Stimulated activated CD8-positive, alpha-beta memory T cell treated with anti-CD3 and anti-CD28 coated beads, Interleukin-15, amount 100 ng/mL, for 1 hour (primary cell): ENCODE measurements at regions not wholly inside any gene's neighbourhood (a gene's known extent, or its start where the extent isn't known, plus 50 kb on each side); places are given as distances from the start of the nearest gene placed in this dataset.

ENCODE experiments used
- DNase-seq: peaks from one replicate; pipeline ENCODE4 v3.0.0-alpha.2; 2020; ENCODE audit warnings: low read depth

DNA sequence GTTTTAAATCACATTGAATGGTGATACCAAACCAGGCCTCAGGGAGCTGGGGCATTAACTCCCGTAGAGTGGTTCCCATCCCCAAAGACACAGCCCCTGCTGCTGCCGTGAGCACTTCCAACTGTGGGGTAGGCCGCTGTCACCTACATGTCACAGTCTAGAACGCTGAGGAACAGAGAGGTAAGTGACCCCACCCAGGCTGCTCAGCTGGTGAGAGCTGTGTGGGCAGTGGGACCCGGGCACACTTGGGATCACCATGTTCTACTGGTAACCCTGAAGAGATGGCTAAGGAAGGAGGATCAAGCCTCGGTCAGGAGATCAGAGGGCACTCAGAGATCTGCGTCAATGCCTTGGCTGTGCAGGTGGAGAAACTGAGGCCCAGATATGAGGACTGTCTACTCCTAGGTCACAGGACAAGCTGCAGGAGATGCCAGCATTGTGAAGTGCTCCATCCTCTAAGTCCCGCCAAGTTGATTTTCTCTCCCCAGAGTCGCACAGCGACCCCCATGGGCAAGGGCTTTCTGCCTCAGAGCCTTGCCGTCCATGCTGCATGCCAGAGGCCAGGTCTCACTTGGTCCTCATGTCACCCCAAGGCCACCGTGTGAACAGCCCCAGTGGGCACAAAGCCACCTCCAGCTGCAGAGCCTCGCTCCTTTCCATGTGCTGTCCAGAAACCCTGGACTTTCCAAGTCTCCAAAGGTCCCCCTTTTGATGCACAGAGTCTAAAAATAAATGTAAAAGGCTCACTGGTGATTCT lies 144.2 kb upstream of the OTOS start:
- DNase-seq: no peak

DNA sequence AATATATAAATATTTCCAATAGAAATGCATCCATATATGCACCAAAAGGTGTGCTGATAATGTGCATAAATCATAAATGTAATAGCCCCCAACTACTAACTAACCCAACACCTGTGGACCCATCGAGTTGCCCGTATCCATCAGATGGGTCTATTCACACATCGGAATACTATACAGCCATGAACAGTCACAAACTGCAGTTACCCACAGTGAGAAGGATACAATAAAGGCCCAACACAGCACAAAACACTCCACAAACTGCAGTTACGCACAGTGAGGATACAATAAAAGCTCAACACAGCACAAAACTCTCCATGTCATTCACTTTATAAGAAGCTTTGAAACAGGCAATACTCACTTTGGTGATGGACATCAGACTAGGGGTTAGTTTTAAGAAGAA lies 145.3 kb upstream of the OTOS start:
- DNase-seq: no peak

GRCh38 chr2:240286596-240286995 lies 146.1 kb upstream of the OTOS start:
- DNase-seq: no peak

- no peak for DNase-seq
Observed at GRCh38 chr2:240287011-240287410, 146.6 kb upstream of the OTOS start.

DNA sequence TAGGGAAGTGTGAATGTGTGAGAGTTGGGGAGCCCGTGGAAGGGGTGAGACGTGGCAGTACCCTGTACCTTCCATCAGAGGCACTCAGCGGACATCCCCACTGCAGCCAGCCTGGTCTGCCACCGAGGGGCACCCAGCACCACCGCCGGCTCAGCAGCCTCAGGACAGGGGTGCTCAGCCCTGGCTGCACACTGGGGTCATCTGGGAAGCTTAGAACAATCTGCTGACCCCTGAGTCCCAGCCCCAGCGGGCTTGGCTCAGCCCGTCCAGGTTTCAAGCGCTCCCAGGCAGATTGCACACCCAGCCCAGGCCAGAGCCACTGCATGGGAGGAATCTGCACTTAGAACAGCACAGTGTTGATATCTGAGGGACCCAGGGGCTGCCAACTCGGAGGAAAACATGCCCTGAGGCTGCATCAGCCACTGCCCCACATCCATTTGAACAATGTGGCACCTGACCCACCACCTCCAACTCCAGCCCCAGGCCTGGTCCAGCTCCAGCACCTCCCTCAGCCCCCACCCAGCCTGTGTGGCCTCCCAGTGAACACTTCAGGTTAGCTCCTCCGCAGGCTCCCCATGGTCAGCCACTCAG lies 147.1 kb upstream of the OTOS start:
- no peak for DNase-seq

GRCh38 chr2:240288087-240288521 lies 147.4 kb upstream of the GPC1 start:
- no peak for DNase-seq

DNA sequence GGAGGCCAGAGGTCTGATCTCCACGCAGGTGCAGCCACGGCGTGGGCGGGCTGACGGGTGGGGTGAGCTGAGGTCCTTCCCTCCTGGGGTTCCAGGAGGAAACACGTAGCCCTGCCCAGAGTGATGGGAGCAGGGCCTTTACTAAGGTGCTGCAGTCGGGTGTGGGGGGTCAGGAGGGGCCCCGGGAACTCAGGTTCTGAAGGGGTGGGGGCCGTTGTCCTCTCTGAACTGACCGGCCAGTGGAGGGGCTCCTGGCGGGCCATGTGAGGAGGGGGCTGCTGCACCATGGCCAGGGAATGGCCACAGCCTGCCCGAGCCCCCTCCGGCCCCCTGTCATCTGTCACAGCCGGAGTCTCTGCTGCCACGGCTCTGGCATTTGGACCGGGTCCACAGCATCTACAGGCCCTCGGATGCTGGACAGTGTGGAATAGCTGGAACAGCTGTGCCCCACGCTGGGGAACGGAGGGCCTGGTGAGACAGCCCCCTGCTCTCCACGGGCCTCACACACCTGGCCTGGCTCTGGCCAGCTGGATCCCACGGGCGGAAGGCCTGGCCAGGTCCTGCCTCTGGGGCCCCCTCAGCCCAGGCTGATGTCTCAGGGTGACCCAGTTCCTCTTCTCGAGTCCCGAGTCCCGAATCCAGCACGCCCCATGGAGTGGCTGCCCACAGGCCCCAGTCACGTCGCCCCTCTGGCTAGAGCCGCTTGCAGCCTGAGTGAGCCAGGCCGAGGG lies 145.6 kb upstream of the GPC1 start:
- DNase-seq: no peak

- DNase-seq: no peak
Observed at GRCh38 chr2:240290432-240291336, 144.8 kb upstream of the GPC1 start.

GRCh38 chr2:240291337-240292034 lies 144.0 kb upstream of the GPC1 start:
- no peak for DNase-seq

DNA sequence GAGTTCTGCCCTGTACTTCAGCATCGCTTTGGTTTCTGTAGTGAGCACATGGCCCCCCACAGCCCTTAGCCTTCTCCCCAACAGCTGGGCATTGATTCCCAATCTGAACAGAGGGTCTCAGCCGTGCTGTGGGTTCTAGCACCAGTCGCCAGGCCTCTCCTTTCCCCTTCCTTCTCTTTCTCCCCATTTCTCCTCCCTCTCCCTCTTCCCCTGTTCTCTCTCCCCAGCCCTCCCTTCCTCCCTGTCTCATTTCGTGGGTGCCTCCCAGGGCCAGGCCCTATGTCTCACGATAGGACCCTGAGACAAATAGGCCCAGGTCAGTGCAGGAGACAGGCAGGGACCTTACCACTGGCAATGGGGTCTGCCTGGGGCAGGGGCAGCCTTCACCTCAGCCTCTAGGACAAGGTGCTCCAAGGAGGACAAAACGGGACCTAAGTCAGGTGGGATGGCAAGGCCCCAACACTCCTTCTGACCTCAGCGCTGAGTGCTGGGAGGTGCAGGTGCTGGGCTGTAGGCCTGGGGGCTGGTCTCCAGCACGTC lies 143.4 kb upstream of the GPC1 start:
- no peak for DNase-seq

DNA sequence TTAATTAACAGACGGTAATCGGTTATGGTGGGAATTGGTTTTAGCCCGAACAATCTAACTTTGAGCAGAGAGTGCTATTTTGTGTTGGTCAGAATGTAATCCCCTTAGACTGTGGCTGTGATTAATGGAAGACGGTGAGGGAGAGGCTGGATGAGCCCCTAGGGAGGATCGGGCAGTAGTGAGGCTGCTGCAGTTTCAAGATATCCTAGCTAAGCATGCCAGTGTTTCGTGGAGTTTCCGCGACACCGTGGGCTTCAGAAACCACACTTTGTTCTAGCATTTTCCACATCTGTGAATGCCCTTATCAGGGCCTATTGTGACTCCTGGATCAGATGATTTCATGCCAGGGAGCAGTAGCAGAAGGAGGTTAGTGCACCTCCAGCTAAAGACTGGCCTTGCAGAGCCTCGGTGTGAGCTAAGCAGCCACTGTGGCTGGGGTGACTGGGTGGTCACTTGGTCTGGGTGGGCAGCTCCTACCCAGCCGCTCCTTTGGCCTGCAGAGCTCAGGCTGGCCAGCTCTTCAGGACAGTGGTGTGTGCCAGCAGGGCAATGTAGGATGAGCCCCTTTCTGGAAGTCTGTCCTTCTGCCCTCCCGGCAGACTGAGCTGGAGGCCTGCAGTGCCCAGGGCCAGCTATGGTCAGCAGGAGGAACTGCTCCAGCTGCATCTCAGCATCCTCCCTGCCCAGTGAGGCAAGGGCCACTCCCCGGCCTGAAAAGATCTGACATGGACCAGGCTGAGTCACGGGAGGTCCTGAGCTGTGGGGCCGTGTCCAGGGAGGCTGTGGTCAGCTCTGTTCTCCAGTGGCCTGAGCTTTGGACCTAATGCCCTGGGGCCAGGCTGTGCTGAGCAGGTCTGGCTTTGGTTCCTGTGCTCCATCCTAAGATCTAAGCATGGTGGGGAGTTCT lies 142.6 kb upstream of the GPC1 start:
- DNase-seq: no peak

DNA sequence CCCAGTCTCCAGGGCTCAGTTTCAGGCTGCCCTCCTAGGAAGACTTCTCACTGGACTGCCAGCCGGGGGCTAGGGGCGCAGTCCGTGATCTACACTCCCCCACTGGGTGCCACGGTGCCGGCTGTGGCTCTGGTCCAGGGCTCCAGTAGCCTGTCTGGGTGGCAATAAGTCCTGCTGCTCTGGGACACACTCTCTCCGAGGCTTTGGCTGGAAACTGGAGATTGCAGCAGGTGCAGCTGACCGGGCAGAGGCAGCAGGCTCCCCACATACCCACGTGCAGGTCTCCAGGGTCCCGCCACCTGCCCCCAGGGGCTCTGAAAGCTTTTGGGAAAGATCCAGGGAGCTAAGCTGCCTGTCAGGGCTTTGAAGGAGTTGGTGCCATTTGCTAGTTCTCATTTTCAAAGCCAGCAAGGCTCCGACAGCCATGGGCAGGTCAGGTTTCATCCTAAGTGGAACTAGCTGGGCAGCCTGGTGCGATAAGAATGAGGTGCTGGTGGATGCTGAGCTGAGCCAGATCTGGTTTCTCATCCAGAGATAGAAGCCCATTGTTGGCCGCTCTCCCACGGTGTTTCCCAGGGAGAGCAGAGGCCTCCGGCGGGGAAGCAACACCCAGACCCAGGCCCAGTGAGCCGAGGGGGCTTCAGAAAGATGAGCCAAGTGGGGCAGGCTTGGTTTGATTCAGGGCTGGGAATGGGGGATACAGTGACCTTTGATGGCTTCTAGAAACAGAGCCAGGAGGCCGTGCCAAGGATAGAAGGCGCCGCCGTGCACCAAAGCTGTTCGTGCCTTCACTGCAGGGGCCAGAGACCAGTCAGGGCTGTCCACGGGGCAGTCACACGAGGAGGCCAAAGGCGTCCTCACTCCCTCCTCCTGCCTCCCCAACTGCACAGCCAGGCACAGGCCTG lies 141.7 kb upstream of the GPC1 start:
- DNase-seq: no peak

- DNase-seq: no peak
Observed at GRCh38 chr2:240294514-240294913, 140.9 kb upstream of the GPC1 start.

- no peak for DNase-seq
Observed at GRCh38 chr2:240295256-240296103, 140.0 kb upstream of the GPC1 start.

- DNase-seq: no peak
Observed at GRCh38 chr2:240296104-240296406, 139.4 kb upstream of the GPC1 start.

GRCh38 chr2:240296476-240297255 lies 138.8 kb upstream of the GPC1 start:
- no peak for DNase-seq

- DNase-seq: no peak
Observed at GRCh38 chr2:240297256-240298116, 138.0 kb upstream of the GPC1 start.
